NCI-H446 (cell line): ENCODE measurements at regions not wholly inside any gene's neighbourhood (a gene's known extent, or its start where the extent isn't known, plus 50 kb on each side); places are given as distances from the start of the nearest gene placed in this dataset.

Source experiments
- DNase-seq, 2 experiments: peaks; one replicate each; lab custom pipeline; 2025; lab: John Stamatoyannopoulos, UW

DNA sequence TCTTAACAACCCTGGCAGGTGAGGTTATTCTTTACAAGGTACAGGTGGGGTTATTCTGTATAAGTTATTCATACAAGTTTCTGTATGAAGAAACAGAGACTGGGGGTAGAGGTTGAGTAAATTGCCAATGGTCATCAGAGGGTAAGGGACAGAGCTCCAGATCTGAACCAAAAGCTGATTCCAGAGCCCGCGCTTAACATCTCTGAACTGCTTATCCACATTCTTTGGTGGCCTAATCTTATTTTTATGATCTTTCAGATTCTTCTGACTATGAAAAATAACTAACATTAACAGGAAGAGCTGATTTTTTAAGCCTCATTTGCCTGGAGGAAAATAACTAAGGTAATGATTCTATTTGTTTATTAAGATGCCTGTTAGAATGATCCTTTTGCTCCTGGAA, 63.9 kb upstream of the BARHL2 start:
- DNase-seq, result no peak

DNA sequence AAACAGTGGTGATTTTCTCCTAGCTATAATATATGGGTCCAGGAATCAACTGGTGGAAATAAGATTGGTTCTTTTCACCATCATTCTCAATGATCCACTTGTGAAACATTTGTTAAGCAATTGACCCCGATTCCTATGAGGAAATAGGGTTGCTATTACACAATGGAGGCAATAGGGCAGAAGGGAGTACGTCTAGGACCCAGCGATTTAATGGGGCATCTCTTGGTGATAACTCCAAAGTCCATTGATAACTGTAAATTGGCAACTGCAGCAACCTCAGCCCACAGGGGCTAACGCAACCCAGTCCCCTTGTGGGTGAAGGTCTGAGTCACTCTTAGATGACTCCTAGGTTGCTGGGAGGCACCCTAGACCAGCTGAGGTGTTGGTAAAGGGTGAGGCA, 62.5 kb upstream of the BARHL2 start:
- DNase-seq, result no peak

DNA sequence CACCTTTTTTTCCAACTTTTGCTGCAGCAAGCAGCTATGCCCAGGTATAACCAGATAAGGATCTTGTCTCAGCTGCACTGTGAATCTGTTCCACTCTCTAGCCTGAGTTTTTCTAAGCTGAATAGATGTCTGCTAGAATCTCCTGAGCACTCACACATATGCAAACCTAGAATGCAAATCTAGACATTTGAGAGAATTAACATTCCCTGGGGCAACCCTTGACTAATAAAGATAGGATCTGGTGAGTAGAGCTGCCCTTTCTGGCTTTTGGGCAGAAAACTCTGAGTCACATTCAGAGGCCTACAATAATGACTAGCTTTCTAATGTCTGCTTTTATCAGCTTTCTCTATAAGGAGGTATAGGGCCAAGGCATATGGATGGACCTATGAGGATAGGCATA, 61.4 kb upstream of the BARHL2 start:
- DNase-seq, result no peak

DNA sequence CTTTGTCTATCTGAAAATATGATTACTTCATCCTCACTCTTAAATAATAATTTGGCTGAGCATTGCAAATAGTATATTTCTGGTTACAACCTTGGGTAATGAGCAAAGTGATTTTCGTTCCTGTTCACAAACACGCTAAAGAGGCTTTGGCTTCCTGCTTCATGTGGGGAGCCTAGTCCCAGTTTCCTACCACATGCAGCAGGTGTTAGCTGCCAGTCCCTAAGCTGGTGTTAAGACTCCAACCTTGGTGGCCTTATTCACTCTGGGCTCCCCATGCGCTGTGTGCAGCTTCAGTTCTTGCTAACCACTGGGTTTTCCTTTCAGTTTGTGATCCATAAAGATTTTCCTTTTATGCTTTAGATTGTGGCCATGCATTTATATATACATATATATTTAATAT, 56.7 kb upstream of the BARHL2 start:
- DNase-seq, result no peak

DNA sequence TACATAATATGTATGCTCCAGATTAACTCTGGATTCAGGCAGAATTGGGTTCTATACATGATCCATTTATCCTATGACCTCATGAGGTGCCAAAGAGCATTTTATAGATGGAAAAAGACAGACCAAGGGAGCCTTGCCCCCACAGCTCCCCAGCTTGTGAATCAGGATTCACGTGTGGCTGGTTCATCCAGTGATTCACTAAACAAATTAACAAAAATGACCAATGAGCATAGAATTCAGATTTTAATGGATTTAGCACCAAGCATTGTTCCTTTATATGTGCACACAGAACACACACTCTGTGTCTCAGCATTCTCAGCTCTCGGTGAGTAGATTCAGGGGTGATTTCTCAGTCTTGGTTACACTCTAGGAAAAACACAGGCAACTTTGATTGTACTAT, 51.7 kb upstream of the BARHL2 start:
- no peak for DNase-seq

DNA sequence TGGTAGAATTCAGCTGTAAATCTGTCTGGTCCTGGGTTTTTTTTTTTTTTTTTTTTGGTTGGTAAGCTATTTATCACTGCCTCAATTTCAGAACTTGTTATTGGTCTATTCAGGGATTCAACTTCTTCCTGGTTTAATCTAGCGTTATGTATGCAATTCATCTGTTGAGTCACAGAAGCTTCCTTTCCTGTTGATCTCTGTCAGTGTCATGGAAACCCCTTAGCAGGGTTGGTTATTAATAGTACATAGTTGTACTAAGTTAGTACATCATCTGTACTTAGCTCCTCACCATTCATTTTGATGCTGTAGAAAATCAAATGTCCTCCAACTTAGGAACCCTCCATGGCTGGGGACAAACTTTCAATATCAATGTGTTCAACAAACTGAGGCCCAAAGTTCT, 51.0 kb upstream of the BARHL2 start:
- DNase-seq, result no peak
